ENCODE measurements at regions not wholly inside any gene's neighbourhood (a gene's known extent, or its start where the extent isn't known, plus 50 kb on each side); places are given as distances from the start of the nearest gene placed in this dataset.
"Not testable (repeated sequence)": the region's sequence is repeated elsewhere in the genome, so short reads cannot be mapped to it uniquely, and the experiment has no call there.

DNA sequence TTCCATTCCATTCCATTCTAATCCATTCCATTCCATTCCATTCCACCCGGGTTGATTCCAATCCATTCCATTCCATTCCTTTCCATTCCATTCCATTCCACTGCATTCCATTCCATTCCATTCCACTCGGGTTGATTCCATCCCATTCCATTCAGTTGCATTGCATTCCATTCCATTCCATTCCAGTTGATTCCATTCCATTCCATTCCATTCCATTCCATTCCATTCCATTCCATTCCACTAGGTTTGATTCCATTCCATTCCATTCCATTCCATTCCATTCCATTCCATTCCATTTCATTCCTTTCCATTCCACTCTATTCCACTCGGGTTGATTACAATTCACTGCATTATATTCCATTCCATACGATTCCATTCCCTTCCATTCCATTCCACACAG, 1136.9 kb downstream of the RPIA start:
- not testable (repeated sequence) for ATAC-seq

DNA sequence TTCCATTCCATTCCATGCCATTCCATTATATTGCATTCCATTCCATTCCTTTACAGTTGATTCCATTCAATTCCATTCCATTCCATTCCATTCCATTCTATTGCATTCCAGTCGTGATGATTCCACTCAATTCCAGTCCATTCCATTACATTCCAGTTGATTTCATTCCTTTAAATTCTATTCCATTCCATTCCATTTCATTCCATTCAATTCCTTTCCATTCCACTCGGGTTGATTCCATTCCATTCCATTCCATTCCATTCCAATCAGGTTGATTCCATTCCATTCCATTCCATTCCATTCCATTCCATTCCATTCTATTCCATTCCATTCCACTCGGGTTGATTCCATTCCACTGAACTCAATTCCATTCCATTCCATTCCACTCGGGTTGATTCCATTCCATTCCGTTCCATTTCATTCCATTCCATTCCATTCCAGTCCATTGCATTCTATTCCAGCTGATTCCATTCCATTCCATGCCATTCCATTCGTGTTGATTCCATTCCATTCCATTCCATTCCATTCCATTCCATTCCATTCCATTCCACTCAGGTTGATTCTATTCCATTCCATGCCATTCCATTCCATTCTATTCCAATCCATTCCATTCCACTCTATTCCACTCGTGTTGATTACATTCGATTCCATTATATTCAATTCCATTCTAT, 1137.6 kb downstream of the RPIA start:
- peak; percentile 43 for ATAC-seq

DNA sequence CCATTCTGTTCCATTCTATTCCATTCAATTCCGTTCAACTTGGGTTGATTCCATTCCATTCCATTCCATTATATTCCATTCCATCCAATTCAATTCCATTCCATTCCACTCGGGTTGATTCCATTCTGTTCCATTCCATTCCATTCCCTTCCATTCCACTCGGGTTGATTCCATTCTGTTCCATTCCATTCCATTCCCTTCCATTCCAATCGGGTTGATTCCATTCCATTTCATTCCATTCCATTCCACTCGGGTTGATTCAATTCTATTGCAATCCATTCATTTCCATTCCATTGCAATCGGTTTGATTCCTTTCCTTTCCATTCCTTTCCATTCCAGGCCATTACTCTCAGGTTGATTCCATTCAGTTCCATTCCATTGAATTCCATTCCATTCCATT, 1138.4 kb downstream of the RPIA start:
- TF ChIP-seq ZFP30 (CRISPR knock-in tag; IDR thresholded peaks at IDR 0.05) (no peak), ZC3H10 (CRISPR knock-in tag; IDR thresholded peaks at IDR 0.05) (no peak), TOX (CRISPR knock-in tag; IDR thresholded peaks at IDR 0.05; ENCODE audit: borderline replicate concordance) (no peak), ZNF8 (CRISPR knock-in tag; IDR thresholded peaks at IDR 0.05) (no peak), ISL1 (CRISPR knock-in tag; IDR thresholded peaks at IDR 0.05) (no peak), ZFP3 (CRISPR knock-in tag; IDR thresholded peaks at IDR 0.05) (no peak), GLIS3 (CRISPR knock-in tag; IDR thresholded peaks at IDR 0.05) (no peak), TCF4 (CRISPR knock-in tag; IDR thresholded peaks at IDR 0.05; ENCODE audit: borderline replicate concordance) (no peak), OSR1 (CRISPR knock-in tag; IDR thresholded peaks at IDR 0.05) (no peak), BACH2 (CRISPR knock-in tag; IDR thresholded peaks at IDR 0.05; ENCODE audit: borderline replicate concordance) (no peak), PPARA (CRISPR knock-in tag; IDR thresholded peaks at IDR 0.05; ENCODE audit: borderline replicate concordance) (no peak), ARNTL (CRISPR knock-in tag; IDR thresholded peaks at IDR 0.05; ENCODE audit: borderline replicate concordance, low read depth) (no peak), RARB (CRISPR knock-in tag; IDR thresholded peaks at IDR 0.05) (no peak)
- TF ChIP-seq, protein P1, sequence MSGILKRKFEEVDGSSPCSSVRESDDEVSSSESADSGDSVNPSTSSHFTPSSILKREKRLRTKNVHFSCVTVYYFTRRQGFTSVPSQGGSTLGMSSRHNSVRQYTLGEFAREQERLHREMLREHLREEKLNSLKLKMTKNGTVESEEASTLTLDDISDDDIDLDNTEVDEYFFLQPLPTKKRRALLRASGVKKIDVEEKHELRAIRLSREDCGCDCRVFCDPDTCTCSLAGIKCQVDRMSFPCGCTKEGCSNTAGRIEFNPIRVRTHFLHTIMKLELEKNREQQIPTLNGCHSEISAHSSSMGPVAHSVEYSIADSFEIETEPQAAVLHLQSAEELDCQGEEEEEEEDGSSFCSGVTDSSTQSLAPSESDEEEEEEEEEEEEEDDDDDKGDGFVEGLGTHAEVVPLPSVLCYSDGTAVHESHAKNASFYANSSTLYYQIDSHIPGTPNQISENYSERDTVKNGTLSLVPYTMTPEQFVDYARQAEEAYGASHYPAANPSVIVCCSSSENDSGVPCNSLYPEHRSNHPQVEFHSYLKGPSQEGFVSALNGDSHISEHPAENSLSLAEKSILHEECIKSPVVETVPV (CRISPR knock-in tag; IDR thresholded peaks at IDR 0.05), result no peak
- TF ChIP-seq, protein P2, sequence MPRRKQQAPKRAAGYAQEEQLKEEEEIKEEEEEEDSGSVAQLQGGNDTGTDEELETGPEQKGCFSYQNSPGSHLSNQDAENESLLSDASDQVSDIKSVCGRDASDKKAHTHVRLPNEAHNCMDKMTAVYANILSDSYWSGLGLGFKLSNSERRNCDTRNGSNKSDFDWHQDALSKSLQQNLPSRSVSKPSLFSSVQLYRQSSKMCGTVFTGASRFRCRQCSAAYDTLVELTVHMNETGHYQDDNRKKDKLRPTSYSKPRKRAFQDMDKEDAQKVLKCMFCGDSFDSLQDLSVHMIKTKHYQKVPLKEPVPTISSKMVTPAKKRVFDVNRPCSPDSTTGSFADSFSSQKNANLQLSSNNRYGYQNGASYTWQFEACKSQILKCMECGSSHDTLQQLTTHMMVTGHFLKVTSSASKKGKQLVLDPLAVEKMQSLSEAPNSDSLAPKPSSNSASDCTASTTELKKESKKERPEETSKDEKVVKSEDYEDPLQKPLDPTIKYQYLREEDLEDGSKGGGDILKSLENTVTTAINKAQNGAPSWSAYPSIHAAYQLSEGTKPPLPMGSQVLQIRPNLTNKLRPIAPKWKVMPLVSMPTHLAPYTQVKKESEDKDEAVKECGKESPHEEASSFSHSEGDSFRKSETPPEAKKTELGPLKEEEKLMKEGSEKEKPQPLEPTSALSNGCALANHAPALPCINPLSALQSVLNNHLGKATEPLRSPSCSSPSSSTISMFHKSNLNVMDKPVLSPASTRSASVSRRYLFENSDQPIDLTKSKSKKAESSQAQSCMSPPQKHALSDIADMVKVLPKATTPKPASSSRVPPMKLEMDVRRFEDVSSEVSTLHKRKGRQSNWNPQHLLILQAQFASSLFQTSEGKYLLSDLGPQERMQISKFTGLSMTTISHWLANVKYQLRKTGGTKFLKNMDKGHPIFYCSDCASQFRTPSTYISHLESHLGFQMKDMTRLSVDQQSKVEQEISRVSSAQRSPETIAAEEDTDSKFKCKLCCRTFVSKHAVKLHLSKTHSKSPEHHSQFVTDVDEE (CRISPR knock-in tag; IDR thresholded peaks at IDR 0.05), result no peak
- TF ChIP-seq, protein P3, sequence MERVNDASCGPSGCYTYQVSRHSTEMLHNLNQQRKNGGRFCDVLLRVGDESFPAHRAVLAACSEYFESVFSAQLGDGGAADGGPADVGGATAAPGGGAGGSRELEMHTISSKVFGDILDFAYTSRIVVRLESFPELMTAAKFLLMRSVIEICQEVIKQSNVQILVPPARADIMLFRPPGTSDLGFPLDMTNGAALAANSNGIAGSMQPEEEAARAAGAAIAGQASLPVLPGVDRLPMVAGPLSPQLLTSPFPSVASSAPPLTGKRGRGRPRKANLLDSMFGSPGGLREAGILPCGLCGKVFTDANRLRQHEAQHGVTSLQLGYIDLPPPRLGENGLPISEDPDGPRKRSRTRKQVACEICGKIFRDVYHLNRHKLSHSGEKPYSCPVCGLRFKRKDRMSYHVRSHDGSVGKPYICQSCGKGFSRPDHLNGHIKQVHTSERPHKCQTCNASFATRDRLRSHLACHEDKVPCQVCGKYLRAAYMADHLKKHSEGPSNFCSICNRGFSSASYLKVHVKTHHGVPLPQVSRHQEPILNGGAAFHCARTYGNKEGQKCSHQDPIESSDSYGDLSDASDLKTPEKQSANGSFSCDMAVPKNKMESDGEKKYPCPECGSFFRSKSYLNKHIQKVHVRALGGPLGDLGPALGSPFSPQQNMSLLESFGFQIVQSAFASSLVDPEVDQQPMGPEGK (CRISPR knock-in tag; IDR thresholded peaks at IDR 0.05; ENCODE audit: borderline replicate concordance), result no peak
- TF ChIP-seq, protein P4, sequence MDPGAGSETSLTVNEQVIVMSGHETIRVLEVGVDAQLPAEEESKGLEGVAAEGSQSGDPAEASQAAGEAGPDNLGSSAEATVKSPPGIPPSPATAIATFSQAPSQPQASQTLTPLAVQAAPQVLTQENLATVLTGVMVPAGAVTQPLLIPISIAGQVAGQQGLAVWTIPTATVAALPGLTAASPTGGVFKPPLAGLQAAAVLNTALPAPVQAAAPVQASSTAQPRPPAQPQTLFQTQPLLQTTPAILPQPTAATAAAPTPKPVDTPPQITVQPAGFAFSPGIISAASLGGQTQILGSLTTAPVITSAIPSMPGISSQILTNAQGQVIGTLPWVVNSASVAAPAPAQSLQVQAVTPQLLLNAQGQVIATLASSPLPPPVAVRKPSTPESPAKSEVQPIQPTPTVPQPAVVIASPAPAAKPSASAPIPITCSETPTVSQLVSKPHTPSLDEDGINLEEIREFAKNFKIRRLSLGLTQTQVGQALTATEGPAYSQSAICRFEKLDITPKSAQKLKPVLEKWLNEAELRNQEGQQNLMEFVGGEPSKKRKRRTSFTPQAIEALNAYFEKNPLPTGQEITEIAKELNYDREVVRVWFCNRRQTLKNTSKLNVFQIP (CRISPR knock-in tag; IDR thresholded peaks at IDR 0.05; ENCODE audit: borderline replicate concordance, low read depth), result no peak
- TF ChIP-seq, protein P5, sequence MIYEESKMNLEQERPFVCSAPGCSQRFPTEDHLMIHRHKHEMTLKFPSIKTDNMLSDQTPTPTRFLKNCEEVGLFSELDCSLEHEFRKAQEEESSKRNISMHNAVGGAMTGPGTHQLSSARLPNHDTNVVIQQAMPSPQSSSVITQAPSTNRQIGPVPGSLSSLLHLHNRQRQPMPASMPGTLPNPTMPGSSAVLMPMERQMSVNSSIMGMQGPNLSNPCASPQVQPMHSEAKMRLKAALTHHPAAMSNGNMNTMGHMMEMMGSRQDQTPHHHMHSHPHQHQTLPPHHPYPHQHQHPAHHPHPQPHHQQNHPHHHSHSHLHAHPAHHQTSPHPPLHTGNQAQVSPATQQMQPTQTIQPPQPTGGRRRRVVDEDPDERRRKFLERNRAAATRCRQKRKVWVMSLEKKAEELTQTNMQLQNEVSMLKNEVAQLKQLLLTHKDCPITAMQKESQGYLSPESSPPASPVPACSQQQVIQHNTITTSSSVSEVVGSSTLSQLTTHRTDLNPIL (CRISPR knock-in tag; IDR thresholded peaks at IDR 0.05; ENCODE audit: low read depth), result no peak

DNA sequence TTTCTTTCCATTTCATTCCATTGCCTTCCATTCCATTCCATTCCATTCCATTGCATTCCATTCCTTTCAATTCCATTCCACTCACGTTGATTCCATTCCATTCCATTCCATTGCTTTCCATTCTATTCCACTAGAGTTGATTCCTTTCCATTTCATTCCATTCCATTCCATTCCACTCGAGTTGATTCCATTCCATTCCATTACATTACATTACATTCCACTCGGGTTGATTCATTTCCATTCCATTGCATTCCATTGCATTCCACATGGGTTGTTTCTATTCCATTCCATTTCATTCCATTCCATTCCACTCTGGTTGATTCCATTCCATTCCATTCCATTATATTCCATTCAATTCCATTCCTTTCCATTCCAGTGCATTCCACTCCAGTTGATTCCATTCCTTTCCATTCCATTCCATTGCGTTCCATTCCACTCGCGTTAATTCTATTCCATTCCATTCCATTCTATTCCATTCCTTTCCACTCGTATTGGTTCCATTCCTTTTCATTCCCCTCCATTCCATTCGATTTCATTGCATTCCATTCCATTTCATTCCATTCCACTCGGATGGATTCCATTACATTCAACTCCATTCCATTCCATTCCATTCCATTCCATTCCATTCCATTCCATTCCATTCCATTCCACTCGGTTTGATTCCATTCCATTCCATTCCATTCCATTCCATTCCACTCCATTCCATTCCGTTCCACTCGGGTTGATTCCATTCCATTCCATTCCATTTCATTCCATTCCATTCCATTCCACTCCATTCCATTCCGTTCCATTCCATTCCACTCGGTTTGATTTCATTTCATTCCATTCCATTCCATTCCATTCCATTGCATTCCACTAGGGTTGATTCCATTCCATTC, 1139.1 kb downstream of the RPIA start:
- peak; percentile 60 for ATAC-seq

More for the DNA sequence above, 1138.4 kb downstream of the RPIA start:
- ATAC-seq, result 0 out of 3 replicates have a peak, but pooled peaks have one; percentile 20
